Endothelial cell (in vitro differentiated cells): ENCODE measurements at regions not wholly inside any gene's neighbourhood (a gene's known extent, or its start where the extent isn't known, plus 50 kb on each side); places are given as distances from the start of the nearest gene placed in this dataset.

ENCODE experiments used
- DNase-seq: peaks from one replicate; pipeline ENCODE4 v3.0.0; 2021; ENCODE audit warnings: low spot score
- H3K27ac Mint-ChIP-seq: one replicate; pipeline ENCODE4 v1.8.0; 2021; ENCODE audit warnings: mixed read lengths, inconsistent platforms; ENCODE audit not compliant: unreplicated experiment
- H3K27me3 Mint-ChIP-seq: one replicate; pipeline ENCODE4 v1.8.0; 2021; ENCODE audit warnings: mild to moderate bottlenecking, moderate library complexity, mixed read lengths, inconsistent platforms; ENCODE audit not compliant: unreplicated experiment
- H3K36me3 Mint-ChIP-seq: one replicate; pipeline ENCODE4 v1.8.0; 2021; ENCODE audit warnings: mild to moderate bottlenecking, low read depth, mixed read lengths, inconsistent platforms; ENCODE audit not compliant: unreplicated experiment
- H3K4me1 Mint-ChIP-seq: one replicate; pipeline ENCODE4 v1.8.0; 2021; ENCODE audit warnings: mild to moderate bottlenecking, mixed read lengths, inconsistent platforms; ENCODE audit not compliant: unreplicated experiment
- H3K4me3 Mint-ChIP-seq: one replicate; pipeline ENCODE4 v1.8.0; 2021; ENCODE audit warnings: mild to moderate bottlenecking, mixed read lengths, inconsistent platforms; ENCODE audit not compliant: unreplicated experiment
- H3K9me3 Mint-ChIP-seq: one replicate; pipeline ENCODE4 v1.8.0; 2021; ENCODE audit warnings: mixed read lengths, inconsistent platforms; ENCODE audit not compliant: unreplicated experiment
- CTCF ChIP-seq: fragments of 200-600 bp; sonication (generic); IDR thresholded peaks from one replicate; pipeline ENCODE4 v1.5.0; 2021; ENCODE audit warnings: antibody characterized with exemption; ENCODE audit not compliant: unreplicated experiment

- no peaks in the 10 kb centered on the region for H3K4me1 Mint-ChIP-seq
- no peak overlapping the region for H3K4me3 Mint-ChIP-seq
- H3K27me3 Mint-ChIP-seq: no peaks in the 10 kb centered on the region
- H3K9me3 Mint-ChIP-seq: no peaks in the 10 kb centered on the region
- DNase-seq: no peak
- no peak for TF ChIP-seq CTCF
- H3K27ac Mint-ChIP-seq: no peak overlapping the region
- no peaks in the 10 kb centered on the region for H3K36me3 Mint-ChIP-seq
Measured at GRCh38 chr15:59945036-59945435, 59.1 kb upstream of the FOXB1 start.

GRCh38 chr15:59941612-59942011 lies 62.5 kb upstream of the FOXB1 start:
- TF ChIP-seq CTCF: no peak
- DNase-seq: no peak
- no peak overlapping the region for H3K4me3 Mint-ChIP-seq
- no peaks in the 10 kb centered on the region for H3K4me1 Mint-ChIP-seq
- no peaks in the 10 kb centered on the region for H3K9me3 Mint-ChIP-seq
- H3K27me3 Mint-ChIP-seq: no peaks in the 10 kb centered on the region
- H3K36me3 Mint-ChIP-seq: no peaks in the 10 kb centered on the region
- H3K27ac Mint-ChIP-seq: no peak overlapping the region

GRCh38 chr15:59940928-59941327 lies 63.2 kb upstream of the FOXB1 start:
- Mint-ChIP-seq H3K36me3 (no peaks in the 10 kb centered on the region), H3K27ac (no peak overlapping the region), H3K27me3 (no peaks in the 10 kb centered on the region), H3K9me3 (no peaks in the 10 kb centered on the region), H3K4me3 (no peak overlapping the region), H3K4me1 (no peaks in the 10 kb centered on the region)
- DNase-seq: no peak
- TF ChIP-seq CTCF: no peak

GRCh38 chr15:59940456-59940855 lies 63.7 kb upstream of the FOXB1 start:
- no peaks in the 10 kb centered on the region for H3K9me3 Mint-ChIP-seq

GRCh38 chr15:59936741-59937140 lies 67.4 kb upstream of the FOXB1 start:
- no peak for DNase-seq
- no peaks in the 10 kb centered on the region for H3K9me3 Mint-ChIP-seq
- no peaks in the 10 kb centered on the region for H3K27me3 Mint-ChIP-seq
- no peak overlapping the region for H3K4me3 Mint-ChIP-seq
- no peak for TF ChIP-seq CTCF
- H3K27ac Mint-ChIP-seq: no peak overlapping the region
- no peaks in the 10 kb centered on the region for H3K4me1 Mint-ChIP-seq
- H3K36me3 Mint-ChIP-seq: no peaks in the 10 kb centered on the region

More at GRCh38 chr15:59940456-59940855, 63.7 kb upstream of the FOXB1 start:
- no peak for TF ChIP-seq CTCF
- Mint-ChIP-seq H3K27me3 (no peaks in the 10 kb centered on the region), H3K4me1 (no peaks in the 10 kb centered on the region), H3K36me3 (no peaks in the 10 kb centered on the region), H3K4me3 (no peak overlapping the region), H3K27ac (no peak overlapping the region)
- DNase-seq: no peak
